NB4 (cell line): ENCODE measurements at regions not wholly inside any gene's neighbourhood (a gene's known extent, or its start where the extent isn't known, plus 50 kb on each side); places are given as distances from the start of the nearest gene placed in this dataset.

Experiments used
- CTCF ChIP-seq: IDR thresholded peaks from one replicate; pipeline ENCODE4 v1.5.1; 2012; ENCODE audit warnings: low read depth, low read length
- MAX ChIP-seq: IDR thresholded peaks from 2 replicates; pipeline ENCODE4 v1.6.1; 2011; ENCODE audit warnings: low read depth, low read length
- MYC ChIP-seq: IDR thresholded peaks from 2 replicates; pipeline ENCODE4 v1.6.1; 2011; ENCODE audit warnings: low read depth, low read length
- POLR2A ChIP-seq: IDR thresholded peaks from 2 replicates; pipeline ENCODE4 v1.6.1; 2011; ENCODE audit warnings: mild to moderate bottlenecking; ENCODE audit not compliant: insufficient read length; ENCODE audit errors: extremely low read depth

- TF ChIP-seq CTCF (no peak), MAX (no peak), POLR2A (no peak), MYC (no peak)
Observed at GRCh38 chr12:25040593-25040992, 91.7 kb upstream of the BCAT1 start.
